ENCODE measurements at regions not wholly inside any gene's neighbourhood (a gene's known extent, or its start where the extent isn't known, plus 50 kb on each side); places are given as distances from the start of the nearest gene placed in this dataset.

GRCh38 chr9:16986556-16986955, 116.1 kb upstream of the BNC2 start:
- TF ChIP-seq CTCF (conservative IDR thresholded peaks at IDR 0.05; ENCODE audit: low read depth, low read length), result no peak
- no peak for TF ChIP-seq MAZ (IDR thresholded peaks at IDR 0.05; ENCODE audit: borderline replicate concordance, low read depth, low read length)
- no peak for TF ChIP-seq RAD21 (IDR thresholded peaks at IDR 0.05; ENCODE audit: low read length)
- no peak for TF ChIP-seq USF2 (IDR thresholded peaks at IDR 0.05; ENCODE audit: low read depth, low read length)
- no peak for TF ChIP-seq ELK1 (IDR thresholded peaks at IDR 0.05; ENCODE audit: borderline replicate concordance, low read depth, low read length)
- TF ChIP-seq POLR2A (IDR thresholded peaks at IDR 0.05; ENCODE audit: low read depth, low read length), result no peak
- TF ChIP-seq MAFK (IDR thresholded peaks at IDR 0.05; ENCODE audit: low read depth, low read length), result no peak
- TF ChIP-seq BHLHE40 (IDR thresholded peaks at IDR 0.05; ENCODE audit: low read depth, low read length), result no peak
- TF ChIP-seq MXI1 (IDR thresholded peaks at IDR 0.05; ENCODE audit: borderline replicate concordance, low read depth, low read length), result no peak
- no peak for TF ChIP-seq RFX5 (IDR thresholded peaks at IDR 0.05; ENCODE audit: low read depth, low read length)

Data from IMR-90 (cell line).